Transverse colon (tissue), 4 donors: ENCODE measurements at regions not wholly inside any gene's neighbourhood (a gene's known extent, or its start where the extent isn't known, plus 50 kb on each side); places are given as distances from the start of the nearest gene placed in this dataset.

ENCODE experiments used
- DNase-seq: peaks from one replicate; pipeline ENCODE4 v3.0.0-alpha.2; 2019
- H3K27ac ChIP-seq, 4 donors: fragments of 200-600 bp; sonication (generic); 2 replicates each; pipeline ENCODE4 v1.5.1; 2016 to 2018; ENCODE audit warnings: inconsistent platforms in 4 of 4
- H3K27me3 ChIP-seq: fragments of 200-600 bp; sonication (generic); 2 replicates; pipeline ENCODE4 v1.5.1; 2017; ENCODE audit warnings: inconsistent platforms
- H3K36me3 ChIP-seq, 4 donors: fragments of 200-600 bp; sonication (generic); 2 replicates each; pipeline ENCODE4 v1.5.1; 2017 to 2019; ENCODE audit warnings: inconsistent platforms in 4 of 4
- H3K4me1 ChIP-seq, 4 donors: fragments of 200-600 bp; sonication (generic); 2 replicates each; pipeline ENCODE4 v1.5.1; 2017 to 2020; ENCODE audit warnings: inconsistent platforms in 4 of 4
- H3K4me3 ChIP-seq, 4 donors: fragments of 200-600 bp; sonication (generic); 1 replicate in 1 of 4; 2 replicates in 3 of 4; pipeline versions ENCODE4 v1.5.1 to v1.6.1; 2017 to 2019; ENCODE audit warnings: inconsistent platforms in 4 of 4
- H3K9me3 ChIP-seq, 2 donors: fragments of 200-600 bp; sonication (generic); 2 replicates each; pipeline ENCODE4 v1.5.1; 2017 to 2019; ENCODE audit warnings: inconsistent platforms in 2 of 2
- CTCF ChIP-seq, 5 experiments: fragments of 200-600 bp in 3 of 5; fragments of 450-650 bp in 2 of 5; sonication (generic) in 3 of 5; IDR thresholded peaks; 1 replicate in 2 of 5; 2 replicates in 3 of 5; pipeline ENCODE4 v1.5.1; 2016 to 2017; ENCODE audit warnings: antibody characterized with exemption in 5 of 5, inconsistent platforms in 3 of 5, mild to moderate bottlenecking in 2 of 5, moderate library complexity in 1 of 5
- EP300 ChIP-seq: sonication (generic); formaldehyde crosslinking; IDR thresholded peaks from one replicate; pipeline ENCODE4 v1.6.1; 2017; ENCODE audit warnings: antibody characterized with exemption, low read depth
- POLR2A ChIP-seq: fragments of 450-650 bp; IDR thresholded peaks from one replicate; pipeline ENCODE4 v1.6.1; 2016; ENCODE audit warnings: antibody characterized with exemption, mild to moderate bottlenecking, moderate library complexity
- POLR2AphosphoS5 ChIP-seq, 3 donors: sonication (generic); formaldehyde crosslinking; IDR thresholded peaks; one replicate each; pipeline ENCODE4 v1.6.1; 2016; ENCODE audit warnings: antibody characterized with exemption in 3 of 3
- WGBS, 2 donors: methylation state at CpG; one replicate each; pipeline ENCODE4 v1.1.5; 2018; ENCODE audit warnings: low coverage in 1 of 2; 5-methylcytosine and 5-hydroxymethylcytosine counted together
- in situ Hi-C, 4 donors: fragments of 200-750 bp; cut with MboI; loops; one replicate each; pipeline versions ENCODE4 v1.15.0 to v1.15.1; 2017; ENCODE audit warnings: low sequenced_read_pairs in 3 of 4, low pct_ligation_motif_present in 1 of 4, low pct_unique_long_range_greater_than_20kb in 1 of 4
- intact Hi-C: fragments of 100-400 bp; cut with DNase I; formaldehyde crosslinking; loops from one replicate; pipeline ENCODE4 v1.15.1; 2023; ENCODE audit warnings: low total_unique reads

GRCh38 chr15:96565266-96565665 is 234.8 kb downstream of the NR2F2 start:
- Histone ChIP-seq H3K4me3 (no peak overlapping the region), H3K27ac (no peak overlapping the region), H3K27me3 (no peaks in the 10 kb centered on the region), H3K9me3 (no peaks in the 10 kb centered on the region), H3K4me1 (no peaks in the 10 kb centered on the region), H3K36me3 (no peaks in the 10 kb centered on the region)
- intact Hi-C loops (no loop called here), in situ Hi-C loops (no loop called here)
- no peak for DNase-seq
- 67 to 75% methylated on average over 1 to 2 of the region's 2 CpGs for WGBS, 2 donors
- TF ChIP-seq CTCF (IDR thresholded peaks at IDR 0.05) (no peak), EP300 (no peak), POLR2A (no peak)

- 81 to 82% methylated on average over 10 of the region's 10 CpGs for WGBS, 2 donors
- intact Hi-C loops, result no loop called here
- DNase-seq, result no peak
- Histone ChIP-seq H3K27me3 (no peaks in the 10 kb centered on the region), H3K36me3 (no peaks in the 10 kb centered on the region), H3K9me3 (no peaks in the 10 kb centered on the region), H3K4me3 (no peak overlapping the region), H3K27ac (no peak overlapping the region), H3K4me1 (no peaks in the 10 kb centered on the region)
- TF ChIP-seq POLR2A, result no peak
- no peak for TF ChIP-seq EP300
- no peak for TF ChIP-seq CTCF (IDR thresholded peaks at IDR 0.05)
- no peak for TF ChIP-seq POLR2AphosphoS5 (IDR thresholded peaks at IDR 0.05)
- in situ Hi-C loops, result no loop called here
Measured at GRCh38 chr15:96574782-96575181, 244.3 kb downstream of the NR2F2 start.

GRCh38 chr15:96576596-96576995 is 246.1 kb downstream of the NR2F2 start:
- H3K9me3 ChIP-seq, result no peaks in the 10 kb centered on the region
- TF ChIP-seq EP300 (no peak), POLR2A (no peak), CTCF (IDR thresholded peaks at IDR 0.05) (no peak)
- H3K4me3 ChIP-seq, result no peak overlapping the region
- in situ Hi-C loops, result no loop called here
- no peaks in the 10 kb centered on the region for H3K4me1 ChIP-seq
- no peak overlapping the region for H3K27ac ChIP-seq
- 66 to 71% methylated on average over 6 of the region's 6 CpGs for WGBS, 2 donors
- H3K27me3 ChIP-seq, result no peaks in the 10 kb centered on the region
- intact Hi-C loops, result no loop called here
- no peak for DNase-seq
- H3K36me3 ChIP-seq, result no peaks in the 10 kb centered on the region

- Histone ChIP-seq H3K4me1 (no peaks in the 10 kb centered on the region), H3K4me3 (no peak overlapping the region), H3K9me3 (no peaks in the 10 kb centered on the region), H3K27ac (no peak overlapping the region), H3K36me3 (no peaks in the 10 kb centered on the region), H3K27me3 (no peaks in the 10 kb centered on the region)
- no peak for DNase-seq
- intact Hi-C loops, result no loop called here
- TF ChIP-seq POLR2A (no peak), POLR2AphosphoS5 (IDR thresholded peaks at IDR 0.05) (no peak), EP300 (no peak), CTCF (IDR thresholded peaks at IDR 0.05) (no peak)
- 67 to 73% methylated on average over 5 of the region's 5 CpGs for WGBS, 2 donors
- in situ Hi-C loops, result no loop called here
Measured at GRCh38 chr15:96578393-96578792, 247.9 kb downstream of the NR2F2 start.
